IMR-90 (cell line): ENCODE measurements at regions not wholly inside any gene's neighbourhood (a gene's known extent, or its start where the extent isn't known, plus 50 kb on each side); places are given as distances from the start of the nearest gene placed in this dataset.

Experiments
- ATAC-seq: fragments of 200-7000 bp; cut with Tn5 transposase; 2 replicates; pipeline ENCODE4 v1.9.1; 2020; ENCODE audit warnings: low read depth, mild to moderate bottlenecking, moderate library complexity
- BruUV-seq: library from RNA; stranded (reverse); fragments of 400-500 nt; replicated peaks from 2 replicates; lab custom pipeline; 2021; lab: Mats Ljungman, UMichigan
- CTCF ChIA-PET: fragments of 300-600 bp; formaldehyde crosslinking; extraction: SDS; loops from one replicate; lab custom pipeline; 2021; ENCODE audit warnings: antibody characterized with exemption; lab: Yijun Ruan, JAX
- POLR2A ChIA-PET: fragments of 300-600 bp; sonication (Branson Sonifier 250); formaldehyde crosslinking; loops from one replicate; lab custom pipeline; 2022; ENCODE audit warnings: antibody characterized with exemption; ENCODE audit not compliant: unreplicated experiment; lab: Charles Lee
- DNase-seq: peaks from one replicate; pipeline ENCODE4 v3.0.0; 2013
- H2AFZ ChIP-seq: replicated peaks from 2 replicates; pipeline ENCODE3; 2013; ENCODE audit warnings: low read length, mild to moderate bottlenecking; ENCODE audit not compliant: poor library complexity
- H2AK5ac ChIP-seq: 2 replicates; pipeline ENCODE4 v1.6.1; 2013; ENCODE audit warnings: low read depth, low read length, inconsistent platforms
- H2AK9ac ChIP-seq: replicated peaks from 2 replicates; pipeline ENCODE3; 2013; ENCODE audit warnings: mild to moderate bottlenecking, low read depth, low read length, moderate library complexity; ENCODE audit not compliant: poor library complexity
- H2BK120ac ChIP-seq: 2 replicates; pipeline ENCODE4 v1.6.1; 2013; ENCODE audit warnings: low read depth, low read length, inconsistent platforms
- H2BK15ac ChIP-seq: 3 replicates; pipeline ENCODE4 v1.6.1; 2013; ENCODE audit warnings: low read depth, low read length, inconsistent platforms
- H2BK20ac ChIP-seq: 2 replicates; pipeline ENCODE4 v1.6.1; 2013; ENCODE audit warnings: low read depth, mild to moderate bottlenecking, inconsistent platforms, low read length, moderate library complexity
- H2BK5ac ChIP-seq: 2 replicates; pipeline ENCODE4 v1.6.1; 2013; ENCODE audit warnings: mild to moderate bottlenecking, low read depth, low read length, inconsistent platforms; ENCODE audit not compliant: poor library complexity, severe bottlenecking
- H3K14ac ChIP-seq: replicated peaks from 2 replicates; pipeline ENCODE4 v1.6.1; 2013; ENCODE audit warnings: low read depth, low read length, inconsistent platforms
- H3K18ac ChIP-seq: 2 replicates; pipeline ENCODE4 v1.6.1; 2013; ENCODE audit warnings: low read depth, low read length, control low read depth
- H3K23ac ChIP-seq: 2 replicates; pipeline ENCODE4 v1.6.1; 2013; ENCODE audit warnings: low read depth, low read length, inconsistent platforms
- H3K27ac ChIP-seq: 2 replicates; pipeline ENCODE4 v1.5.1; 2013; ENCODE audit warnings: mild to moderate bottlenecking, control low read depth, low read length; ENCODE audit not compliant: insufficient read depth
- H3K27me3 ChIP-seq: 2 replicates; pipeline ENCODE4 v1.6.1; 2013; ENCODE audit warnings: low read length; ENCODE audit not compliant: control insufficient read depth, insufficient read depth
- H3K36me3 ChIP-seq: 2 replicates; pipeline ENCODE4 v1.6.1; 2013; ENCODE audit warnings: low read length, mixed read lengths; ENCODE audit not compliant: control insufficient read depth, insufficient read depth
- H3K4ac ChIP-seq: 2 replicates; pipeline ENCODE4 v1.6.1; 2013; ENCODE audit warnings: low read depth, low read length, inconsistent platforms
- H3K4me1 ChIP-seq: 2 replicates; pipeline ENCODE4 v1.6.1; 2013; ENCODE audit warnings: low read length, mixed read lengths; ENCODE audit not compliant: control insufficient read depth, insufficient read depth
- H3K4me2 ChIP-seq: 2 replicates; pipeline ENCODE4 v1.6.1; 2013; ENCODE audit warnings: low read depth, mild to moderate bottlenecking, control low read depth, low read length, moderate library complexity
- H3K4me3 ChIP-seq: 2 replicates; pipeline ENCODE4 v1.5.1; 2013; ENCODE audit warnings: low read depth, mild to moderate bottlenecking, control low read depth, low read length, moderate library complexity; ENCODE audit not compliant: insufficient read depth
- H3K56ac ChIP-seq: 2 replicates; pipeline ENCODE4 v1.6.1; 2013; ENCODE audit warnings: low read length, inconsistent platforms; ENCODE audit not compliant: insufficient read depth; ENCODE audit errors: extremely low read depth
- H3K79me1 ChIP-seq, 2 experiments: 2 replicates each; pipeline ENCODE4 v1.6.1; 2013; ENCODE audit warnings: low read length in 2 of 2, inconsistent platforms in 1 of 2, low read depth in 1 of 2
- H3K9ac ChIP-seq: 2 replicates; pipeline ENCODE4 v1.6.1; 2013; ENCODE audit warnings: low read depth, low read length, control low read depth
- H3K9me1 ChIP-seq: 2 replicates; pipeline ENCODE4 v1.6.1; 2013; ENCODE audit warnings: low read length, inconsistent platforms; ENCODE audit not compliant: insufficient read depth
- H3K9me3 ChIP-seq: 2 replicates; pipeline ENCODE4 v1.6.1; 2013; ENCODE audit warnings: low read length; ENCODE audit not compliant: control insufficient read depth, insufficient read depth
- H4K20me1 ChIP-seq: 2 replicates; pipeline ENCODE4 v1.6.1; 2013; ENCODE audit warnings: low read length, inconsistent platforms; ENCODE audit not compliant: insufficient read depth
- H4K5ac ChIP-seq: 2 replicates; pipeline ENCODE4 v1.6.1; 2013; ENCODE audit warnings: mild to moderate bottlenecking, low read depth, low read length, control low read depth
- H4K8ac ChIP-seq, 2 experiments: 2 replicates each; pipeline ENCODE4 v1.6.1; 2013; ENCODE audit warnings: low read depth in 2 of 2, low read length in 2 of 2, control low read depth in 1 of 2, inconsistent platforms in 1 of 2
- H4K91ac ChIP-seq: 2 replicates; pipeline ENCODE4 v1.6.1; 2013; ENCODE audit warnings: low read depth, low read length, inconsistent platforms; ENCODE audit not compliant: insufficient read depth
- BHLHE40 ChIP-seq: fragments of 150-350 bp; IDR thresholded peaks from 2 replicates; pipeline ENCODE4 v1.6.1; 2016; ENCODE audit warnings: mild to moderate bottlenecking, low read depth, low read length
- CEBPB ChIP-seq: IDR thresholded peaks from 2 replicates; pipeline ENCODE4 v1.6.1; 2012; ENCODE audit warnings: low read depth, low read length, improper control_type of control experiment
- CHD1 ChIP-seq: IDR thresholded peaks from 2 replicates; pipeline ENCODE4 v1.6.1; 2012; ENCODE audit warnings: low read depth, low read length, improper control_type of control experiment
- FOS ChIP-seq: fragments of 150-350 bp; IDR thresholded peaks from 2 replicates; pipeline ENCODE4 v1.6.1; 2016; ENCODE audit warnings: low read depth, low read length
- MXI1 ChIP-seq: IDR thresholded peaks from 2 replicates; pipeline ENCODE4 v1.6.1; 2012; ENCODE audit warnings: low read depth, mild to moderate bottlenecking, low read length, moderate library complexity, borderline replicate concordance
- NFE2L2 ChIP-seq: fragments of 150-350 bp; IDR thresholded peaks from 2 replicates; pipeline ENCODE4 v1.6.1; 2016; ENCODE audit warnings: low read depth, mild to moderate bottlenecking, low read length
- RAD21 ChIP-seq: IDR thresholded peaks from 2 replicates; pipeline ENCODE4 v1.6.1; 2012; ENCODE audit warnings: low read length, improper control_type of control experiment
- RCOR1 ChIP-seq: IDR thresholded peaks from 2 replicates; pipeline ENCODE4 v1.6.1; 2012; ENCODE audit warnings: mild to moderate bottlenecking, low read length, improper control_type of control experiment; ENCODE audit not compliant: insufficient replicate concordance
- RFX5 ChIP-seq: IDR thresholded peaks from 2 replicates; pipeline ENCODE4 v1.8.0; 2012; ENCODE audit warnings: low read depth, mild to moderate bottlenecking, low read length, moderate library complexity
- SMC3 ChIP-seq: fragments of 150-350 bp; IDR thresholded peaks from 2 replicates; pipeline ENCODE4 v1.6.1; 2016; ENCODE audit warnings: low read depth, mild to moderate bottlenecking, antibody characterized with exemption, low read length, moderate library complexity
- USF2 ChIP-seq: fragments of 150-350 bp; IDR thresholded peaks from 2 replicates; pipeline ENCODE4 v1.6.1; 2017; ENCODE audit warnings: mild to moderate bottlenecking, antibody characterized with exemption, low read length, low read depth
- WGBS, 2 experiments: methylation state at CpG; one replicate each; pipeline versions ENCODE4 v1.1.5 to v1.1.7; 2013; ENCODE audit warnings: missing lambda C conversion rate in 2 of 2; ENCODE audit not compliant: insufficient read length in 1 of 2; ENCODE audit errors: extremely low coverage in 2 of 2; 5-methylcytosine and 5-hydroxymethylcytosine counted together
- dilution Hi-C: fragments of 300-500 bp; cut with HindIII; formaldehyde crosslinking; loops from one replicate; pipeline ENCODE4 v1.14.3; 2018; ENCODE audit warnings: low sequenced_read_pairs; ENCODE audit not compliant: unreplicated experiment
- in situ Hi-C: fragments of 300-500 bp; cut with MboI; formaldehyde crosslinking; loops from 3 replicates; pipeline ENCODE4 v1.14.3; 2019; ENCODE audit warnings: low sequenced_read_pairs, inconsistent platforms, mixed read lengths
- intact Hi-C: fragments of 100-400 bp; cut with micrococcal nuclease; formaldehyde crosslinking; loops from 2 replicates; pipeline ENCODE4 v1.10.0; 2022
- TF ChIP-seq, protein P1 (sequence below): conservative IDR thresholded peaks from 2 replicates; pipeline ENCODE4 v1.5.1; 2012; ENCODE audit warnings: mild to moderate bottlenecking, low read depth, low read length, improper control_type of control experiment

GRCh38 chr3:34159613-34160420 is 361.4 kb downstream of the PDCD6IP start:
- Histone ChIP-seq H4K91ac (no peak overlapping the region), H3K4me2 (no peak overlapping the region), H2BK120ac (no peak overlapping the region), H3K14ac (no peak overlapping the region), H4K8ac (no peak overlapping the region), H2BK20ac (no peak overlapping the region), H4K20me1 (no peaks in the 10 kb centered on the region), H3K4me3 (no peak overlapping the region), H3K23ac (no peak overlapping the region), H2BK15ac (no peak overlapping the region), H3K56ac (no peak overlapping the region), H3K9me3 (no peaks in the 10 kb centered on the region), H3K79me1 (no peaks in the 10 kb centered on the region), H4K5ac (no peak overlapping the region), H3K9me1 (no peaks in the 10 kb centered on the region), H2BK5ac (no peak overlapping the region), H3K36me3 (no peaks in the 10 kb centered on the region), H3K18ac (no peak overlapping the region), H3K4me1 (no peaks in the 10 kb centered on the region), H3K27me3 (no peaks in the 10 kb centered on the region), H3K27ac (no peak overlapping the region), H2AFZ (no peak overlapping the region), H2AK5ac (no peak overlapping the region), H3K9ac (no peak overlapping the region), H3K4ac (no peak overlapping the region), H2AK9ac (no peak overlapping the region)
- WGBS, 2 experiments, result no CpG with 5 or more reads among the region's 4 CpGs
- no peak for DNase-seq
- in situ Hi-C loops, result no loop called here
- intact Hi-C loops, result no loop called here
- no peak for ATAC-seq
- TF ChIP-seq CEBPB, result no peak
- no peak for TF ChIP-seq CHD1
- TF ChIP-seq USF2, result no peak
- TF ChIP-seq FOS, result no peak
- TF ChIP-seq RAD21, result no peak
- TF ChIP-seq, protein P1, sequence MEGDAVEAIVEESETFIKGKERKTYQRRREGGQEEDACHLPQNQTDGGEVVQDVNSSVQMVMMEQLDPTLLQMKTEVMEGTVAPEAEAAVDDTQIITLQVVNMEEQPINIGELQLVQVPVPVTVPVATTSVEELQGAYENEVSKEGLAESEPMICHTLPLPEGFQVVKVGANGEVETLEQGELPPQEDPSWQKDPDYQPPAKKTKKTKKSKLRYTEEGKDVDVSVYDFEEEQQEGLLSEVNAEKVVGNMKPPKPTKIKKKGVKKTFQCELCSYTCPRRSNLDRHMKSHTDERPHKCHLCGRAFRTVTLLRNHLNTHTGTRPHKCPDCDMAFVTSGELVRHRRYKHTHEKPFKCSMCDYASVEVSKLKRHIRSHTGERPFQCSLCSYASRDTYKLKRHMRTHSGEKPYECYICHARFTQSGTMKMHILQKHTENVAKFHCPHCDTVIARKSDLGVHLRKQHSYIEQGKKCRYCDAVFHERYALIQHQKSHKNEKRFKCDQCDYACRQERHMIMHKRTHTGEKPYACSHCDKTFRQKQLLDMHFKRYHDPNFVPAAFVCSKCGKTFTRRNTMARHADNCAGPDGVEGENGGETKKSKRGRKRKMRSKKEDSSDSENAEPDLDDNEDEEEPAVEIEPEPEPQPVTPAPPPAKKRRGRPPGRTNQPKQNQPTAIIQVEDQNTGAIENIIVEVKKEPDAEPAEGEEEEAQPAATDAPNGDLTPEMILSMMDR, result no peak
- no peak for TF ChIP-seq NFE2L2
- no peak for TF ChIP-seq RCOR1
- TF ChIP-seq BHLHE40, result no peak
- TF ChIP-seq RFX5, result no peak
- TF ChIP-seq MXI1, result no peak
- no peak for TF ChIP-seq SMC3
- ChIA-PET CTCF (no interaction called here), POLR2A (no interaction called here)
- dilution Hi-C loops, result no loop called here
- no TSS peak for BruUV-seq
